IMR-90 (cell line): ENCODE measurements at regions not wholly inside any gene's neighbourhood (a gene's known extent, or its start where the extent isn't known, plus 50 kb on each side); places are given as distances from the start of the nearest gene placed in this dataset.
A peak's percentile ranks its signal among the peaks of the same experiment; 100 is the strongest.

Source experiments
- ATAC-seq: fragments of 200-7000 bp; cut with Tn5 transposase; 2 replicates; pipeline ENCODE4 v1.9.1; 2020; ENCODE audit warnings: low read depth, mild to moderate bottlenecking, moderate library complexity
- BruUV-seq: library from RNA; stranded (reverse); fragments of 400-500 nt; replicated peaks from 2 replicates; lab custom pipeline; 2021; lab: Mats Ljungman, UMichigan
- CTCF ChIA-PET: fragments of 300-600 bp; formaldehyde crosslinking; extraction: SDS; loops from one replicate; lab custom pipeline; 2021; ENCODE audit warnings: antibody characterized with exemption; lab: Yijun Ruan, JAX
- POLR2A ChIA-PET: fragments of 300-600 bp; sonication (Branson Sonifier 250); formaldehyde crosslinking; loops from one replicate; lab custom pipeline; 2022; ENCODE audit warnings: antibody characterized with exemption; ENCODE audit not compliant: unreplicated experiment; lab: Charles Lee
- DNase-seq: peaks from one replicate; pipeline ENCODE4 v3.0.0; 2013
- H2AFZ ChIP-seq: replicated peaks from 2 replicates; pipeline ENCODE3; 2013; ENCODE audit warnings: low read length, mild to moderate bottlenecking; ENCODE audit not compliant: poor library complexity
- H2AK5ac ChIP-seq: 2 replicates; pipeline ENCODE4 v1.6.1; 2013; ENCODE audit warnings: low read depth, low read length, inconsistent platforms
- H2AK9ac ChIP-seq: replicated peaks from 2 replicates; pipeline ENCODE3; 2013; ENCODE audit warnings: mild to moderate bottlenecking, low read depth, low read length, moderate library complexity; ENCODE audit not compliant: poor library complexity
- H2BK120ac ChIP-seq: 2 replicates; pipeline ENCODE4 v1.6.1; 2013; ENCODE audit warnings: low read depth, low read length, inconsistent platforms
- H2BK15ac ChIP-seq: 3 replicates; pipeline ENCODE4 v1.6.1; 2013; ENCODE audit warnings: low read depth, low read length, inconsistent platforms
- H2BK20ac ChIP-seq: 2 replicates; pipeline ENCODE4 v1.6.1; 2013; ENCODE audit warnings: low read depth, mild to moderate bottlenecking, inconsistent platforms, low read length, moderate library complexity
- H2BK5ac ChIP-seq: 2 replicates; pipeline ENCODE4 v1.6.1; 2013; ENCODE audit warnings: mild to moderate bottlenecking, low read depth, low read length, inconsistent platforms; ENCODE audit not compliant: poor library complexity, severe bottlenecking
- H3K14ac ChIP-seq: replicated peaks from 2 replicates; pipeline ENCODE4 v1.6.1; 2013; ENCODE audit warnings: low read depth, low read length, inconsistent platforms
- H3K18ac ChIP-seq: 2 replicates; pipeline ENCODE4 v1.6.1; 2013; ENCODE audit warnings: low read depth, low read length, control low read depth
- H3K23ac ChIP-seq: 2 replicates; pipeline ENCODE4 v1.6.1; 2013; ENCODE audit warnings: low read depth, low read length, inconsistent platforms
- H3K27ac ChIP-seq: 2 replicates; pipeline ENCODE4 v1.5.1; 2013; ENCODE audit warnings: mild to moderate bottlenecking, control low read depth, low read length; ENCODE audit not compliant: insufficient read depth
- H3K27me3 ChIP-seq: 2 replicates; pipeline ENCODE4 v1.6.1; 2013; ENCODE audit warnings: low read length; ENCODE audit not compliant: control insufficient read depth, insufficient read depth
- H3K36me3 ChIP-seq: 2 replicates; pipeline ENCODE4 v1.6.1; 2013; ENCODE audit warnings: low read length, mixed read lengths; ENCODE audit not compliant: control insufficient read depth, insufficient read depth
- H3K4ac ChIP-seq: 2 replicates; pipeline ENCODE4 v1.6.1; 2013; ENCODE audit warnings: low read depth, low read length, inconsistent platforms
- H3K4me1 ChIP-seq: 2 replicates; pipeline ENCODE4 v1.6.1; 2013; ENCODE audit warnings: low read length, mixed read lengths; ENCODE audit not compliant: control insufficient read depth, insufficient read depth
- H3K4me2 ChIP-seq: 2 replicates; pipeline ENCODE4 v1.6.1; 2013; ENCODE audit warnings: low read depth, mild to moderate bottlenecking, control low read depth, low read length, moderate library complexity
- H3K4me3 ChIP-seq: 2 replicates; pipeline ENCODE4 v1.5.1; 2013; ENCODE audit warnings: low read depth, mild to moderate bottlenecking, control low read depth, low read length, moderate library complexity; ENCODE audit not compliant: insufficient read depth
- H3K56ac ChIP-seq: 2 replicates; pipeline ENCODE4 v1.6.1; 2013; ENCODE audit warnings: low read length, inconsistent platforms; ENCODE audit not compliant: insufficient read depth; ENCODE audit errors: extremely low read depth
- H3K79me1 ChIP-seq, 2 experiments: 2 replicates each; pipeline ENCODE4 v1.6.1; 2013; ENCODE audit warnings: low read length in 2 of 2, inconsistent platforms in 1 of 2, low read depth in 1 of 2
- H3K9ac ChIP-seq: 2 replicates; pipeline ENCODE4 v1.6.1; 2013; ENCODE audit warnings: low read depth, low read length, control low read depth
- H3K9me1 ChIP-seq: 2 replicates; pipeline ENCODE4 v1.6.1; 2013; ENCODE audit warnings: low read length, inconsistent platforms; ENCODE audit not compliant: insufficient read depth
- H3K9me3 ChIP-seq: 2 replicates; pipeline ENCODE4 v1.6.1; 2013; ENCODE audit warnings: low read length; ENCODE audit not compliant: control insufficient read depth, insufficient read depth
- H4K20me1 ChIP-seq: 2 replicates; pipeline ENCODE4 v1.6.1; 2013; ENCODE audit warnings: low read length, inconsistent platforms; ENCODE audit not compliant: insufficient read depth
- H4K5ac ChIP-seq: 2 replicates; pipeline ENCODE4 v1.6.1; 2013; ENCODE audit warnings: mild to moderate bottlenecking, low read depth, low read length, control low read depth
- H4K8ac ChIP-seq, 2 experiments: 2 replicates each; pipeline ENCODE4 v1.6.1; 2013; ENCODE audit warnings: low read depth in 2 of 2, low read length in 2 of 2, control low read depth in 1 of 2, inconsistent platforms in 1 of 2
- H4K91ac ChIP-seq: 2 replicates; pipeline ENCODE4 v1.6.1; 2013; ENCODE audit warnings: low read depth, low read length, inconsistent platforms; ENCODE audit not compliant: insufficient read depth
- MAFK ChIP-seq: IDR thresholded peaks from 2 replicates; pipeline ENCODE4 v1.6.1; 2012; ENCODE audit warnings: low read depth, low read length, improper control_type of control experiment
- RCOR1 ChIP-seq: IDR thresholded peaks from 2 replicates; pipeline ENCODE4 v1.6.1; 2012; ENCODE audit warnings: mild to moderate bottlenecking, low read length, improper control_type of control experiment; ENCODE audit not compliant: insufficient replicate concordance
- WGBS, 2 experiments: methylation state at CpG; one replicate each; pipeline versions ENCODE4 v1.1.5 to v1.1.7; 2013; ENCODE audit warnings: missing lambda C conversion rate in 2 of 2; ENCODE audit not compliant: insufficient read length in 1 of 2; ENCODE audit errors: extremely low coverage in 2 of 2; 5-methylcytosine and 5-hydroxymethylcytosine counted together
- dilution Hi-C: fragments of 300-500 bp; cut with HindIII; formaldehyde crosslinking; loops from one replicate; pipeline ENCODE4 v1.14.3; 2018; ENCODE audit warnings: low sequenced_read_pairs; ENCODE audit not compliant: unreplicated experiment
- in situ Hi-C: fragments of 300-500 bp; cut with MboI; formaldehyde crosslinking; loops from 3 replicates; pipeline ENCODE4 v1.14.3; 2019; ENCODE audit warnings: low sequenced_read_pairs, inconsistent platforms, mixed read lengths
- intact Hi-C: fragments of 100-400 bp; cut with micrococcal nuclease; formaldehyde crosslinking; loops from 2 replicates; pipeline ENCODE4 v1.10.0; 2022
- TF ChIP-seq, protein P1 (sequence below): fragments of 150-350 bp; IDR thresholded peaks from 2 replicates; pipeline ENCODE4 v1.6.1; 2017; ENCODE audit warnings: mild to moderate bottlenecking, antibody characterized with exemption, low read length, low read depth

DNA sequence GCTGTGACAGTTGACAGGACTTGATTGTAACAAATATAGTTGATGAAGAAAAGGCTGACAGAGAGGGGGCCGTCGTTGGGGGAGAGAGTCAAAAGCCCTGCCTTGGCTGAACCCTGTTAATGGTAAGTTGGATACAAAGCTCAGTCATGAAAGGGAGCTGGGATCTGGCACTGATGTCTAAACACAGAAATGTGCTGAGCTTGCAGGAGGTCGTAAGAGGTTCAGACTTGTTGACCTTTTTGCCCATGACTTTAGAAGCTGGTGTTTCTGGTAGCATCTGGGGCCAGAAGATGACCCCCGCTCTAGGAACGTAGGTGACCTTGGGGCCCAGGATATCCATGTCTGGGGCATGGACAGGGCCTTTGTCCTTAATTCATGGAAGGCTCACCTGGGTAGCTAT, 294.7 kb downstream of the TCF7L2 start:
- no peak overlapping the region for H3K9ac ChIP-seq
- H3K23ac ChIP-seq: no peak overlapping the region
- no peak overlapping the region for H3K4me2 ChIP-seq
- H2BK20ac ChIP-seq: no peak overlapping the region
- H3K9me1 ChIP-seq: no peaks in the 10 kb centered on the region
- 61% methylated on average over 3 of the region's 5 CpGs; no CpG with 5 or more reads in 1 of the 2 experiments for WGBS, 2 experiments
- no peaks in the 10 kb centered on the region for H3K9me3 ChIP-seq
- H3K4me1 ChIP-seq: no peaks in the 10 kb centered on the region
- H2BK15ac ChIP-seq: no peak overlapping the region
- ChIA-PET POLR2A (no interaction called here), CTCF (no interaction called here)
- H3K4me3 ChIP-seq: no peak overlapping the region
- TF ChIP-seq, protein P1, sequence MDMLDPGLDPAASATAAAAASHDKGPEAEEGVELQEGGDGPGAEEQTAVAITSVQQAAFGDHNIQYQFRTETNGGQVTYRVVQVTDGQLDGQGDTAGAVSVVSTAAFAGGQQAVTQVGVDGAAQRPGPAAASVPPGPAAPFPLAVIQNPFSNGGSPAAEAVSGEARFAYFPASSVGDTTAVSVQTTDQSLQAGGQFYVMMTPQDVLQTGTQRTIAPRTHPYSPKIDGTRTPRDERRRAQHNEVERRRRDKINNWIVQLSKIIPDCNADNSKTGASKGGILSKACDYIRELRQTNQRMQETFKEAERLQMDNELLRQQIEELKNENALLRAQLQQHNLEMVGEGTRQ: no peak
- TF ChIP-seq RCOR1: no peak
- TF ChIP-seq MAFK: peak; percentile 46
- H2AK9ac ChIP-seq: no peak overlapping the region
- no peak overlapping the region for H3K18ac ChIP-seq
- H4K20me1 ChIP-seq: no peaks in the 10 kb centered on the region
- intact Hi-C loops: no loop called here
- H3K14ac ChIP-seq: no peak overlapping the region
- H2BK120ac ChIP-seq: no peak overlapping the region
- H4K8ac ChIP-seq: no peak overlapping the region
- no peak overlapping the region for H4K91ac ChIP-seq
- dilution Hi-C loops: no loop called here
- H3K56ac ChIP-seq: no peak overlapping the region
- no peak overlapping the region for H4K5ac ChIP-seq
- H3K27ac ChIP-seq: no peak overlapping the region
- no peak overlapping the region for H2AK5ac ChIP-seq
- peaks cover 23% of the 10 kb centered on the region for H3K27me3 ChIP-seq
- in situ Hi-C loops: no loop called here
- H3K79me1 ChIP-seq: no peaks in the 10 kb centered on the region
- no peak overlapping the region for H2AFZ ChIP-seq
- BruUV-seq: no TSS peak
- ATAC-seq: no peak
- H3K36me3 ChIP-seq: no peaks in the 10 kb centered on the region
- no peak for DNase-seq
- H2BK5ac ChIP-seq: no peak overlapping the region
- no peak overlapping the region for H3K4ac ChIP-seq
